ENCODE measurements at regions not wholly inside any gene's neighbourhood (a gene's known extent, or its start where the extent isn't known, plus 50 kb on each side); places are given as distances from the start of the nearest gene placed in this dataset.

- ATAC-seq = no peak
These were observed 239.0 kb downstream of the ASCL1 start for GRCh38 chr12:103196467-103196866.

- ATAC-seq = no peak
These were observed 240.4 kb downstream of the ASCL1 start for GRCh38 chr12:103197725-103198388.

- ATAC-seq = no peak
These were observed 241.0 kb downstream of the ASCL1 start for GRCh38 chr12:103198499-103198898.

GRCh38 chr12:103205906-103206305 is 248.4 kb downstream of the ASCL1 start:
- ATAC-seq = no peak

- ATAC-seq = no peak
These were observed 250.5 kb downstream of the ASCL1 start for GRCh38 chr12:103207936-103208335.

GRCh38 chr12:103241184-103241583 is 254.6 kb downstream of the C12orf42 start:
- ATAC-seq = no peak

GRCh38 chr12:103244596-103244995 is 251.2 kb downstream of the C12orf42 start:
- ATAC-seq = no peak

GRCh38 chr12:103247531-103247930 is 248.2 kb downstream of the C12orf42 start:
- ATAC-seq = no peak

GRCh38 chr12:103249607-103250006 is 246.2 kb downstream of the C12orf42 start:
- no peak for ATAC-seq

- no peak for ATAC-seq
These were observed 245.3 kb downstream of the C12orf42 start for GRCh38 chr12:103250487-103250886.

Measured in activated CD4-positive, CD25-positive, alpha-beta regulatory T cell treated with anti-CD3 and anti-CD28 coated beads, Interleukin-2, amount 50 U/mL, for 24 hours (primary cell).